ENCODE measurements at regions not wholly inside any gene's neighbourhood (a gene's known extent, or its start where the extent isn't known, plus 50 kb on each side); places are given as distances from the start of the nearest gene placed in this dataset.

- no peak for TF ChIP-seq CTCF (conservative IDR thresholded peaks at IDR 0.05)
- H3K27ac ChIP-seq = no peak overlapping the region
These were observed 431.1 kb upstream of the CDH4 start for GRCh38 chr20:60820918-60821317.

- TF ChIP-seq CTCF (conservative IDR thresholded peaks at IDR 0.05) = no peak
- no peak overlapping the region for H3K27ac ChIP-seq
These were observed 429.1 kb upstream of the CDH4 start for GRCh38 chr20:60822699-60823607.

- TF ChIP-seq CTCF (conservative IDR thresholded peaks at IDR 0.05) = no peak
- H3K27ac ChIP-seq = no peak overlapping the region
These were observed 416.2 kb upstream of the CDH4 start for GRCh38 chr20:60835876-60836275.

- TF ChIP-seq CTCF (conservative IDR thresholded peaks at IDR 0.05) = no peak
- no peak overlapping the region for H3K27ac ChIP-seq
These were observed 414.8 kb upstream of the CDH4 start for GRCh38 chr20:60837173-60837770.

- H3K27ac ChIP-seq = no peak overlapping the region
- TF ChIP-seq CTCF (conservative IDR thresholded peaks at IDR 0.05) = no peak
These were observed 413.8 kb upstream of the CDH4 start for GRCh38 chr20:60838297-60838696.

- no peak for TF ChIP-seq CTCF (conservative IDR thresholded peaks at IDR 0.05)
- no peak overlapping the region for H3K27ac ChIP-seq
These were observed 411.1 kb upstream of the CDH4 start for GRCh38 chr20:60840971-60841370.

GRCh38 chr20:60845146-60845545 lies 406.9 kb upstream of the CDH4 start:
- TF ChIP-seq CTCF (conservative IDR thresholded peaks at IDR 0.05) = no peak

More at GRCh38 chr20:60845146-60845545, 406.9 kb upstream of the CDH4 start:
- H3K27ac ChIP-seq = no peak overlapping the region
